Esophagus squamous epithelium (tissue), 5 donors: ENCODE measurements at regions not wholly inside any gene's neighbourhood (a gene's known extent, or its start where the extent isn't known, plus 50 kb on each side); places are given as distances from the start of the nearest gene placed in this dataset.
"Not testable (repeated sequence)": the region's sequence is repeated elsewhere in the genome, so short reads cannot be mapped to it uniquely, and the experiment has no call there.

Experiments
- DNase-seq: peaks from one replicate; lab custom pipeline; 2025; lab: John Stamatoyannopoulos, UW
- H3K27ac ChIP-seq, 4 donors: fragments of 200-600 bp; sonication (generic); one replicate each; pipeline ENCODE4 v1.5.1; 2016 to 2019; ENCODE audit warnings: mild to moderate bottlenecking in 1 of 4
- H3K27me3 ChIP-seq, 4 donors: fragments of 200-600 bp; sonication (generic); 1 replicate in 3 of 4; 2 replicates in 1 of 4; pipeline versions ENCODE4 v1.5.1 to v1.6.0; 2017 to 2021; ENCODE audit warnings: antibody characterized with exemption in 1 of 4
- H3K36me3 ChIP-seq, 3 donors: fragments of 200-600 bp; sonication (generic); one replicate each; pipeline ENCODE4 v1.5.1; 2016 to 2019
- H3K4me1 ChIP-seq, 3 donors: fragments of 200-600 bp; sonication (generic); one replicate each; pipeline ENCODE4 v1.5.1; 2017 to 2019
- H3K4me3 ChIP-seq, 4 donors: fragments of 200-600 bp; sonication (generic); 1 replicate in 3 of 4; 2 replicates in 1 of 4; pipeline ENCODE4 v1.5.1; 2016 to 2019; ENCODE audit warnings: mild to moderate bottlenecking in 2 of 4, moderate library complexity in 1 of 4
- H3K9me3 ChIP-seq, 3 donors: fragments of 200-600 bp; sonication (generic); one replicate each; pipeline ENCODE4 v1.5.1; 2016 to 2019
- CTCF ChIP-seq, 6 experiments: fragments of 450-650 bp in 4 of 6; fragments of 200-600 bp in 2 of 6; sonication (generic) in 2 of 6; IDR thresholded peaks; one replicate each; pipeline ENCODE4 v1.5.1; 2016 to 2019; ENCODE audit warnings: antibody characterized with exemption in 6 of 6, mild to moderate bottlenecking in 4 of 6, moderate library complexity in 4 of 6
- POLR2A ChIP-seq, 4 donors: fragments of 450-650 bp; IDR thresholded peaks; one replicate each; pipeline ENCODE4 v1.6.1; 2017; ENCODE audit warnings: antibody characterized with exemption in 4 of 4, mild to moderate bottlenecking in 4 of 4, moderate library complexity in 3 of 4
- WGBS, 2 donors: methylation state at CpG; one replicate each; pipeline ENCODE4 v1.1.5; 2018; 5-methylcytosine and 5-hydroxymethylcytosine counted together
- intact Hi-C: fragments of 100-400 bp; cut with DNase I; formaldehyde crosslinking; loops from one replicate; pipeline ENCODE4 v1.15.0; 2022
- donor health status: DM: yes; HTN: yes; CAD: no.

- intact Hi-C loops: no loop called here
- WGBS, 2 donors: 86 to 88% methylated on average over 6 to 8 of the region's 8 CpGs
- DNase-seq: no peak
- Histone ChIP-seq H3K4me3 (no peak overlapping the region), H3K4me1 (no peaks in the 10 kb centered on the region), H3K9me3 (no peaks in the 10 kb centered on the region), H3K36me3 (no peaks in the 10 kb centered on the region), H3K27ac (no peak overlapping the region), H3K27me3 (peaks cover 0 to 8% (median 0%) of the 10 kb centered on the region in 4 donors)
- TF ChIP-seq CTCF (IDR thresholded peaks at IDR 0.05): no peak
- no peak for TF ChIP-seq POLR2A (IDR thresholded peaks at IDR 0.05)
Observed at GRCh38 chr10:26939962-26940354, 79.2 kb upstream of the ABI1 start.

- intact Hi-C loops: no loop called here
- Histone ChIP-seq H3K9me3 (no peaks in the 10 kb centered on the region), H3K27me3 (peaks cover 0 to 7% (median 0%) of the 10 kb centered on the region in 4 donors), H3K4me3 (no peak overlapping the region), H3K4me1 (no peaks in the 10 kb centered on the region), H3K27ac (no peak overlapping the region), H3K36me3 (no peaks in the 10 kb centered on the region)
- WGBS, 2 donors: 90 to 95% methylated on average over 9 to 22 of the region's 22 CpGs
- TF ChIP-seq CTCF (IDR thresholded peaks at IDR 0.05) (no peak), POLR2A (IDR thresholded peaks at IDR 0.05) (no peak)
- DNase-seq: no peak
Observed at GRCh38 chr10:26939290-26939961, 78.7 kb upstream of the ABI1 start.

- 51 to 84% methylated on average over 4 of the region's 4 CpGs for WGBS, 2 donors
- Histone ChIP-seq H3K27me3 (no peaks in the 10 kb centered on the region), H3K27ac (no peak overlapping the region), H3K36me3 (no peaks in the 10 kb centered on the region), H3K4me3 (no peak overlapping the region), H3K4me1 (no peaks in the 10 kb centered on the region), H3K9me3 (no peaks in the 10 kb centered on the region)
- DNase-seq: no peak
- intact Hi-C loops: no loop called here
- TF ChIP-seq CTCF (IDR thresholded peaks at IDR 0.05): no peak
- no peak for TF ChIP-seq POLR2A (IDR thresholded peaks at IDR 0.05)
Observed at GRCh38 chr10:26938578-26938977, 77.8 kb upstream of the ABI1 start.

- H3K4me1 ChIP-seq: no peaks in the 10 kb centered on the region
- intact Hi-C loops: no loop called here
- no peaks in the 10 kb centered on the region for H3K9me3 ChIP-seq
- no peaks in the 10 kb centered on the region for H3K27me3 ChIP-seq
- H3K36me3 ChIP-seq: no peaks in the 10 kb centered on the region
- H3K27ac ChIP-seq: no peak overlapping the region
- TF ChIP-seq POLR2A (IDR thresholded peaks at IDR 0.05) (no peak), CTCF (IDR thresholded peaks at IDR 0.05) (no peak)
- no peak for DNase-seq
- WGBS, 2 donors: 60 to 100% methylated on average over 3 of the region's 3 CpGs
- no peak overlapping the region for H3K4me3 ChIP-seq
Observed at GRCh38 chr10:26937371-26937770, 76.6 kb upstream of the ABI1 start.

GRCh38 chr10:26934190-26934589, 73.4 kb upstream of the ABI1 start:
- H3K4me3 ChIP-seq, H3K27me3 ChIP-seq, H3K4me1 ChIP-seq, DNase-seq, intact Hi-C loops, H3K36me3 ChIP-seq, H3K9me3 ChIP-seq, H3K27ac ChIP-seq: not testable (repeated sequence)
- 79 to 80% methylated on average over 10 to 11 of the region's 11 CpGs for WGBS, 2 donors

- WGBS, 2 donors: 61 to 64% methylated on average over 2 of the region's 2 CpGs
- intact Hi-C loops: no loop called here
- no peak overlapping the region for H3K4me3 ChIP-seq
- TF ChIP-seq POLR2A (IDR thresholded peaks at IDR 0.05) (no peak), CTCF (IDR thresholded peaks at IDR 0.05) (no peak)
- H3K27me3 ChIP-seq: no peaks in the 10 kb centered on the region
- H3K36me3 ChIP-seq: no peaks in the 10 kb centered on the region
- no peak for DNase-seq
- no peaks in the 10 kb centered on the region for H3K9me3 ChIP-seq
- no peak overlapping the region for H3K27ac ChIP-seq
- peaks cover 0 to 9% (median 5%) of the 10 kb centered on the region in 3 donors for H3K4me1 ChIP-seq
Observed at GRCh38 chr10:26932576-26932975, 71.8 kb upstream of the ABI1 start.
